22Rv1 (cell line): ENCODE measurements at regions not wholly inside any gene's neighbourhood (a gene's known extent, or its start where the extent isn't known, plus 50 kb on each side); places are given as distances from the start of the nearest gene placed in this dataset.

Source experiments
- ZFX ChIP-seq: fragments of 450-650 bp; IDR thresholded peaks from 2 replicates; pipeline ENCODE4 v1.6.1; 2017; ENCODE audit warnings: antibody characterized with exemption, borderline replicate concordance
- TF ChIP-seq, protein P1 (sequence below): fragments of 450-650 bp; IDR thresholded peaks from 2 replicates; pipeline ENCODE4 v1.5.1; 2017; ENCODE audit warnings: mild to moderate bottlenecking

- TF ChIP-seq, protein P1, sequence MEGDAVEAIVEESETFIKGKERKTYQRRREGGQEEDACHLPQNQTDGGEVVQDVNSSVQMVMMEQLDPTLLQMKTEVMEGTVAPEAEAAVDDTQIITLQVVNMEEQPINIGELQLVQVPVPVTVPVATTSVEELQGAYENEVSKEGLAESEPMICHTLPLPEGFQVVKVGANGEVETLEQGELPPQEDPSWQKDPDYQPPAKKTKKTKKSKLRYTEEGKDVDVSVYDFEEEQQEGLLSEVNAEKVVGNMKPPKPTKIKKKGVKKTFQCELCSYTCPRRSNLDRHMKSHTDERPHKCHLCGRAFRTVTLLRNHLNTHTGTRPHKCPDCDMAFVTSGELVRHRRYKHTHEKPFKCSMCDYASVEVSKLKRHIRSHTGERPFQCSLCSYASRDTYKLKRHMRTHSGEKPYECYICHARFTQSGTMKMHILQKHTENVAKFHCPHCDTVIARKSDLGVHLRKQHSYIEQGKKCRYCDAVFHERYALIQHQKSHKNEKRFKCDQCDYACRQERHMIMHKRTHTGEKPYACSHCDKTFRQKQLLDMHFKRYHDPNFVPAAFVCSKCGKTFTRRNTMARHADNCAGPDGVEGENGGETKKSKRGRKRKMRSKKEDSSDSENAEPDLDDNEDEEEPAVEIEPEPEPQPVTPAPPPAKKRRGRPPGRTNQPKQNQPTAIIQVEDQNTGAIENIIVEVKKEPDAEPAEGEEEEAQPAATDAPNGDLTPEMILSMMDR = no peak
- no peak for TF ChIP-seq ZFX
Observed at GRCh38 chr16:17532338-17532995, 61.7 kb upstream of the XYLT1 start.
